Medulla oblongata (tissue), 1 donor: ENCODE measurements at regions not wholly inside any gene's neighbourhood (a gene's known extent, or its start where the extent isn't known, plus 50 kb on each side); places are given as distances from the start of the nearest gene placed in this dataset.
A peak's percentile ranks its signal among the peaks of the same experiment; 100 is the strongest.

Experiments used
- DNase-seq: peaks from one replicate; pipeline ENCODE4 v3.0.0-alpha.2; 2015; ENCODE audit errors: extremely low spot score

DNA sequence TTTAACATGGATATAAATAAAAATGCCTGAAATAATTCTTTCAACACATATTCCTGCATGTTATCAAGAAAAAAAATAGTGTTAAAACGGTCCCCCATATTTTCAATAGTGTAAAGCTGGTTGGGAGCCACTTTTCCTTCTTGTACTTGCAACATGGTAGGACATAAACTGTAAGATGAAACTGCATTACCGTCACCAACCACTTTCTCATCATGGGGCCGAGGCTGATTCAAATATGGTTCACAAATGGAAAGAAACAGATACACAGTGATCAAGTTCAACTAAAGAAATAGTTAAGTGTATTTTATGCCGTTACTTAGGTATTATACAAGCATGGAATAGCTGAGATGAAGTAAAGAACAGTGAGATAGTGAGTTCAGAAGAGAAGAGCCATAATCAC, 360.7 kb downstream of the ZEB2 start:
- DNase-seq, result no peak

DNA sequence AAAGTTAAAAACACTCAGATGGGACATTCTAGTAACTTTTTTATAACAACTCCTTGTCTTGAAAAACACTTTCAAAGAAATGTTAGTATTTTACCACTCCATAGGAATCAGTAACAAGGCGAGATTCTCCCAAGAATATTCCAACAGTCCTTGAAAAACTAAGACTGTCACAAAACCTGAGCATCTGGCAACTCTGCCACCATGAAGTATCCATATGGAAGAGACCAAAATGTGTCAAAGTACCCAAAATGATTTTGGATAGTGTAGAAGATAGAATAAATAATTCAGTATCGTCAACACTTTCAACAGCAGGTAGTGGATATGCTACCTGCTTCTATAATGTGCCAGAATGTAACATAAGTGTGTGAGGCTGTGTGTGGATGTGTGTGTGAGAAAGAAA, 361.8 kb downstream of the ZEB2 start:
- no peak for DNase-seq

DNA sequence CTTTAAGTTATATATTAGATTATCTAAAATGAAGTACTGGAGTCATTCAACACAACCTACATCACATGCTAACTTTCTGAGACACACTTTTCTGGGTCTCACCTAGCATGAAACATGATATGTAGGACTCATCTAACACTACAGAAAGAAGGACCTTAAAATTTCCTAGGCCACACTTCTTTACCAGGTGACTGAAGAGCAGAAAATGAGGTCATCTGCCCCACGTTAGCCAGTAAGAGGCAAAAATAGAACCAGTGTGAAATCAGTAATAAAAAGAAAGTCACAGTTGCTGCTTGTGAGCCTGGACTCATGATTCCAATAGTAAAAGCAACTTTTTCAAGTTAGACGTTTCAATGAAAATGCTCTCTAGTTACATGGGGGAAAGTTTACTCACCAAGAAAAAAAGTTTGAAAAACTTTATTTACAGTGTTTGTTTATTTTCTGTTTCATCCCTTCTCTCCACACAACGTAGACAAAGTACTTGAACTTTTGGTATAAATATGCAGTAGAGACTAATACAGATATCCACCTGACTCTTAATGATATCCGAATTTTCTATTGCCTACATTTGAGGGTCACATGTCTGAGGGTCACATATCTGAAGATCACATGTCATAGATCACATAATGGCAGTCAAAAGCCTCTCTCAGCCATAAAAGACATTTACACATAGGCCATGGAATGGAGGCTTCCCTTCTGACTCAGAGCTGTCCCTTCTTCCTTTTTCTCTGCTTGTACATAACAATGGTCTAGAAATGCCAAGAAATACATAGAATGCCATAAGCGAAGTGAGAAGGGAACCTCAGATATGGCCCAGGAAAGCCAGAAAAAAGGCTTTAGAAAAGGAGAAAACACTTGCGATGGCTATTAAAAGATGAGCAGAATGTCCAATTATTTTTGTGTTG, 362.9 kb downstream of the ZEB2 start:
- DNase-seq, result no peak

DNA sequence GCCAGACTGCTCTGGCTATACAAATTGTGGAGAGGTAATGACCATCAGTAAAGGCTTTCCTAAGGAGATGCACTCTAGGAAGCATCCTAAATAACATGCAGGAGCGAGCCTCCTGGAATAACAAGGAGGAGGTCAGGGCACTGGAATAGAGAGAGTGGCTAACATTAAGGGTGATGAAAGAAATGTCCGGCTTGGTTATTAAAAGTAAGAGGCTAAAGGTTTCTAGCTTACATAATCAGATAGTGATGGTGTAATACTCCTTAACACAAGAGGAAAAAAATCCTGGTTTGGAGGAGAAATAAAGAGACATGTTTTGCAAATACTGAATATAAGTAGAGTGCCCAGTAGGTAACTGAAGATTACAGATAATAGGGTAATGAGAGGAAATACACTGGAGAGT, 365.7 kb downstream of the ZEB2 start:
- DNase-seq, result no peak

DNA sequence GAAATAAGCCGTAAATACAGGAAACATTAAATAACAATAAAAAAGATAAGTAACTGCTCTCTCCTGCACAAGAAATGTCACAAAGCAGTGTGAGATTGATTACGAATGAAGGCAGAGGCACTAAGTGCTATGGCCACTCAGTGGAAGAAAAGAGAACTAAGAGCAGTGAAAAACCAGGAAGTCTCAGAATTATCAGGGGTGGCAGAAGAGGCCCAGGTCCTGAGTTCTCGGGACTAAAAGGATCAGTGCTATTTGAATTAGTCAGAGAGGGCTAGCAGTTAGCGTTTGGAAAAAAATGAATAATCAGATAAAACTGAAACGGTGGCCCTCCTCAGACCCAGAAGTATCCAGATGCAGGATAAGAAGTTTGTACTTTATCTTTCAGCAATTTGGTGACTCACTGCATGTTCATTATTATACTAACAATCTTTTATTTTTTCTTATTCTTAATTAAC, 367.1 kb downstream of the ZEB2 start:
- peak; percentile 45 for DNase-seq

DNA sequence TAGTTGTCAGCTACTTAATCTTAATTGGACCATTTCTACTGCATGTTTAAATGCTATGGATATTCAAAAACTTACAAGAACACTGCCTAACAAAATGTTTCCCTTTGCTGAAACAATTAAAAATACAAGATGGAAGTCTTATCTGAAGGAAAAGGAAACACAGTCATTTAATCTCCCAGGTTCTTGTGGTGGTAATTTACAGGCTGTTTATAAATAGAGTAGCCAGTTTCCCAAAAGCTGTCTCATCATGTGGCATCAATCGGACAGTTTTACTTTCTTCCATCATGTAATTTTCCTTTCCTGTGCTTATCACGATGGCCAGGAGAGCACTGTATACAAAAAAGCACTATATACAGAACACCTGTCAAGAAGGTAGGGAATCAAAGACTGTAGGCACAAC, 368.1 kb downstream of the ZEB2 start:
- DNase-seq, result no peak

DNA sequence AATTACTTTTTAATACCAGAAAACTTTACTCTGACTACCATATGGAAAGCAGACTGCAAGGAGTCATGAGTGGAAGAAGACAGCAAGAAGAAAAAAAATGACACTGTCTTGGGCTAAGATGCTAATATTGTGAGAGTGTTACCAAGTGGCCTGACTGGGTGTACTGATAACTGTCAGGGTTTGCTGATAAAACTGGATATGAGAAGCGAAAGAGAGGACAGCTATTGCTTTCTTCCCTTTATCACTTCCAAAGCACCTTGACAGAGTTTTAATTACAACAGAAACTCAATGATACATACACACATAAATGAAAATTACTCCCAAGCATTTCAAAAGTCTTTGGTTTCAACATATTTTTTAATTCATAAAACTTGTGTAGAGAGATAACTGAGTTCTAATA, 368.5 kb downstream of the ZEB2 start:
- DNase-seq, result no peak

DNA sequence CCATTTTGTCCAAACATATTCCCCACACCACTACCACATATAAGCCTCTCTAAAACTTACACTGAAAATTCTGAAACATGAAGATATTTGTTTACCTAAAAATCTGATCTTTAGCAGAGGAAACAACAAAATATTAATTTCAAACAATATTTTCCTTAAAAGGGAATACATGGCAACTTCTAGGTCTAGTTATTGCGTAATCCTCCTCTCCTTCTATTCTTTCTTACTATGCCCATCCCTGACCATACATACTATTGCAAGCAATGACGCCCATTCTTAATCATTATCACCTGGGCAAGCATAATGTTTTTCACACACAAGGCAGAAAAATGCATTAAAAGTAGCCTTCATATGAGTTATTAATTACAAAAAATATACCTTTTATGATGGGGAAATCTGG, 372.6 kb downstream of the ZEB2 start:
- DNase-seq, result no peak

DNA sequence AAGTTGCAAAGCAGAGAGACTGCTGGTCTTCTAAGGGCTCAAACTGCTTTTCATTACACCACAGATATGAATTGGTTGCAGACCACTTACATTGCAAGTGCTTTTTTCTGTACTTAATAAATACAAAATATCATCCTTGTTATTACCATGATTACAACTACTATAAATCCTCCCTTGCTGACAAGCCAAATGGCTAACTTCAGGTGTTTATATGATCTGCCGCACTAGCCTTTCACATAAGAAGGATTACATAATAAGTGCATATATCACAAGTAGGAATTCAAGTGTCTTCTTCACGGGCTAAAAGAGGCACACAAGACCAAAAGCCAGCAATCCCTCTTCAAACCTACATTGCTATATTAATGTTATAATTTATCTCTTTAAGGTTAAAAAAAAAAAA, 373.0 kb downstream of the ZEB2 start:
- no peak for DNase-seq

DNA sequence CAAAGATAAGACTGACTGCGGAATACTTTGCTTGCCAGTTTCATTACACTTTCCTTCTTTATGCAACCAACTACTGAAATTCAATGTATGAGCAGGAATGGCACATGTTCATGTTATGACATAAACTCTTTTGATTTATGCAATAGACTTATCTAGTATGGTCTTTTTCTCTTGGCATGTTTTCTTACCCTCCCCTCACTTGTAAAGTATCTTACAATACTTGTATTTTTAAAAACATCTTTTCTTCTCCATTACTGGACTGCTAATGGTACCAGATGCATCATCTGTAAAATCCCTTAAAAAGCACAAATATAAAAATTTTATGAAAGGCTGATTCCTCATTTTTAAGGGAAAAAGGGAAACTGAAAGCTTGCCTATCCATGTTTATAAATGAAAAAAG, 373.8 kb downstream of the ZEB2 start:
- no peak for DNase-seq

DNA sequence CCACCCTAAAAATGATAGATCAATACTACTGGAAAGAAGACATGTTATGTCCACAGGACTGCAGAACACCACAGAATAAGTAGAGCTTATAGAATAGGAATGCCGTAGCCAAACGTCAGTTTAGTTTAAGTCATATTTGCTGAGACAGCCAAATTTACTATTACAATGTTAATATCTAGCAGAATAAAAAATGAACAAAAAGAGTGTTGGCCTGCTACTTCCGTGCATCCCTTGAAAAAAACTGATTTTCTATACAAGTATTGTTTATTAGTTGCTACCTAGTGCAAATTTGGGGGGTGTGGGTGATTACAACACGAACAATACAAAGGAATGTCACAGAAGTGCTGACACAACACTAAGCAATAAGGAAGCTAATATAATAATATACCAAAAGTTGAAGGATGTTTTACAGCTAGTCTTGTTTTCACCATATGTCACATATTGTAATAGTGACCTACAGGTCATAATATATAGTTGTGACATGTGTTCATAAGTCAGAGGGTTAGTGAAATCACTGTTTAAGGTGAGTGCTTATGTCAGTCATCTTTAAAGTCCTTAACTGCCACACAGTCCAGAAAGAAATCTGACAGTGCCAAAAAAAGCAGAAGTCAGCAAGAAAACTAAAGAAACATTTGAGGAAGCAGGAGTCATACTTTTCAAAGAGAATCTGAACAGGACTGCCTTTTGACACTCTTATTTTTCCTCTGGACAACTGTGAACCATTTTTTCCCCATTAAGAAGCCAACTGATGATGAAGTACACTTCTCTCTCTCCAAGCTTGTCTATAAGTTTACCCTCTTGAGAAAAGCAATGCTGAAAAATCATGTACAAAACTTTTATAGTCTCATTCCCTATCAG, 376.4 kb downstream of the ZEB2 start:
- peak; percentile 69 for DNase-seq

DNA sequence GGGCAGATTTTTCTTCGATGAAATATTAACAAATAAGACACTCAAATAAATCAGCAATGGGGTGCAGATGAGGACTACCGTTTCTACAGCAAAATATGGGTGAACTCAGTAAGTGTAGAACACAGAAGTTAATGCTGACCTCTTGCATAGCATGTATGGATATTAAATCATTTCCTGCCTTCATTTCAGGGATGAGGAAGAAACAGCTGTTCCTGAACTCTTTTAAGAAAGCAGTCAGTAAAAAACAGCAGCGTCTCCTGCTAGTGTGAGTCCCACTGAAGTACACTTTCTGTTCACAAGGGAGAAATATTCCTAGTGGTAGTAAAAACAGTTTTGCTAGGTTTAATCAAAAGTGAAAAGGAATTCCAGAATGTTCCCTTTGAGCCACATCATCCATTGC, 379.0 kb downstream of the ZEB2 start:
- DNase-seq, result no peak

DNA sequence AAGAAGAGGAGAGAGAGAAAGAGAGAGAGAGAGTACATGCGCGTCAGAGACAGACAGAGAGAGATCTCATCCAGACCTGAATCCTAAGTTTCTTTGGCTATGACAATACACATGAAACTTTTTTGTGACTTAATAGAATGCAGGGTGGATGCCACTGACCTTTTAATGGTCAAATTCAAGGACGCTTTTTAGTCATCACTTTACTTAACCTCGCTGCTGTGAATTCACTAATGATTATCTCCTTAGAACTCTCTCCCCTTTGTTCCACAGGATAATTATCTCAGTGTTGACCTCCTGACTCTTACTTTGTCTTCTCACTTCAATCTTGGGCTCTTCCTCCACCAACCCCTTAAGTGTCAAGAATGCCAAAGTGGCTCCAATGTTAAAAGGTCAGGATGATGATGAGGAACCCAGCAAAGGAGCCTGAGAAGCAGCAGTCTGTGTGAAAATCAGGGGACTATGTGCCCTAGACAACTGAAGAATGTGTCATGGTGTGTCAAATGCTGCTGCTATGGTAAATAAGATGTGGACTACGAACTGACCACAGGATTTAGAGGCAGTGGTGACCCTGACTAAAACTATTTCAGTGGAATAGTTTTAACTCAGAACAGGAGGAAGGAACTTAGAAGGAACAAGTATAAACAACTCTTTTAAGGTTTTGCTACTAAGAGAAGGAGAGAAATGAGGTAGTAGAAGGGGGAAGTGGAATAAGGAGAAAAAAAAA, 382.1 kb downstream of the ZEB2 start:
- DNase-seq, result peak; percentile 28

DNA sequence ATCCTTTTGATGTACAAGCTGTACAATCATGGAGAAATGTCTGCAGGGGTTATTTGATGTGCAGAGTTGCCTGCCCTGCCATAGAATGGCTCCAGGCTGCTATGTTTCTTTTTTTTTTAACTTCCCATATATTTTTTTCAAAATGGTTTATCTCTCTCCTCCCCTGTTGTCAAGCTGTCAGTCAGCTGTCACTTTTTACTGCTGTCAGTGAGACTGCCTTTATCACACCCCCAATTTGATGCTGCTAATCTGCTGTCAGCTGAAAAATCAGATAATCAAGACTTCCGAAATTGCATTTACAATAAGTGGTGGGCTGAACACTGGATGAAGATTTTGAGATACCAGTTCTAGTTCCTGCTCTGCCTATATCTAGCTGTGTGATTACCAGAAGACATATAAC, 382.6 kb downstream of the ZEB2 start:
- DNase-seq, result no peak

DNA sequence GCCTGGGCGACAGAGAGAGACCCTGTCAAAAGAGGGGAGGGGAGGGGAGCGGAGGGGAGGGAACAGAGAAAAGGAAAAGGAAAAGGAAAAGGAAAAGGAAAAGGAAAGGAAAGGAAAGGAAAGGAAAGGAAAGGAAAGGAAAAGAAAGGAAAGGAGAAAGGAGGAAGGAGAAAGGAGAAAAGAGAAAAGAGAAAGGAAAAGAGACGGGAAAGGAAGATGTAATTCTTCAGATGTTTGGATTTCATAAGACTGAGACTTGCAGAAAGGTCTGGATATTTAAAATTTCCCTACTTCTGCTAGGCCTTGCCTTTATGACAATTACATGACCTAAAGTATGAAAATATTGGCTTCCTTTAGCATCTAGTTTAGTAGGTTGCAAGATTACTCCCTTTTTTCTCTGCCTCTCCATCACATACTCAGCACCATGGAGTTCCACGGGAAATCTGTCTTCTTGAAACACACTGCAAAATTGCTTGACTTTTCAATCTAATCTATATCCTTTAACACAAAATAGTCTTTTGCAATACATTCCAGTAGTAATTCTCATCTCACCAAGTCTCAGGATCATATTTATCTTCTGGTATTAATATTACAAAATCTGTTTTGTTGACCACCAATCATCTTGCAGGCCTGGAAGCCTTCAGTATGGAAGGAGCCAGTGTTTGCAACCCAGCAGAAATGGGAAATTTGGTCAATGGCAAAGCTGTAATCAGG, 383.5 kb downstream of the ZEB2 start:
- no peak for DNase-seq

DNA sequence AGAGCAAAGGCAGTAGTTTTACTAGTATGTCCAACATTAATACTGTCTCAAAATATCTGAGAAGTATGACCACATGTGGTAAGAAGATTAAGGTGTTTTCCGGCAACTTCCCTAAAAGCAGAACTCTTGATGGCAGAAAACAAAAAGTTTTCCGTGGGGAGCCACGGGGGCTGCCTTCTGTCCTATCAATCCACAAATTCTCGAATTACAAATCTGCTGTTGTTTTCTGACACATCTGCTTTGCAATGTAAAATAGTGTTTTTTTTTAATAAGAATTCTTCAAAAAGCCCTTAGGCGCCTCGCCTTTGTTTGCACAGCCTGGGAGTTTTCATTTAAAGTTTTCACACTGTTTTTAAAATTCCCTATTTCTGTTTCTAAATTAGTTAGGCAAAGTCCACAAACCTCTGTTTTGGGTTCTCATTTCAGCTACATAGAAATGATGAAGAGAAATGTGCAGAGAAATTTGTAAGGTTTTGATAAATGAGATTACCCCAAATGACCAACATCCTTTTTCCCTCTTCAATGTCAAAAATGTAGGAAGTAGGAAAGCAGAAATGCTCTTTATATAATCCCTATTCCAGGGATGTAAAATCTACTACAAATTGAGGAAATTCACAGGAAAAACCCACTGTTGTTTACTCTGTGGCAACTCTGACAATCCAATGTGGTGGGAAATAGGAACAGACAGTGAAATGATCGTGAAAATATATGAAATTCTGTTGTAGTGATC, 385.8 kb downstream of the ZEB2 start:
- DNase-seq, result no peak

DNA sequence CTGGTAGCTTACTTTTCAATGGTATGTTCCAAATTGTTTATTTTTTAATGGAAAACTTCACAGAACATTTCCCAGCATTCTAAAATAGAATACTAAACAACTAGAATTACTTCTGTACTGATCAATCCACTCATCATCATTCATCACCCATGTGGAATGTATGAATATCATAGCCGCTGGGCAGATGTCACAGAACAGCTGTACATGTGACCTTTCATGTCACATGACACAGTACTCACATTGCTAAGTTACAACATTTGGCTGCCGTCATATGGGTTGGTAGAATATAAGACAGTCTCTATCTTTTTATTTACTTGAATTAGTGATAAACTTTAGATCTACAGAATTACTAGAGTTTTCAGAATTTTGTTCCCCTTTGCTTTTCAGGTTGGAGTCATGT, 387.6 kb downstream of the ZEB2 start:
- DNase-seq, result no peak

DNA sequence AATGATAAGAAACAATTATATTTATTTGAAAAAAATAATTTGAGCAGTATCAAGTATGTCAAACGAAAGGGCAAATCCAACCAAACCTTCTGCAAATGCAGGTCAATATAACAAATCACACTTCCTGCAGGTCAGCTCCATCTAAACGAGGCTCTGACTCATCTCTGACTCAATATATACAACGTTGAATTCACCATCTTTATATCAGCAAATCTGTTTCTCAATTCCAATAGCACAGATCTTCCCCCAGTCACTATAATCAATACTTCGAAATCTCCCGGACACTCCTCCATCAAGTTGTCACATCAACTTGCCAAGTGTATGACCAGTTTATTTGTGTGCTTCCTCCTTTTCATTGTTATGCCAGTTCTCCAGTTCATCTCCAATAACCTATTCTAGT, 388.9 kb downstream of the ZEB2 start:
- no peak for DNase-seq

DNA sequence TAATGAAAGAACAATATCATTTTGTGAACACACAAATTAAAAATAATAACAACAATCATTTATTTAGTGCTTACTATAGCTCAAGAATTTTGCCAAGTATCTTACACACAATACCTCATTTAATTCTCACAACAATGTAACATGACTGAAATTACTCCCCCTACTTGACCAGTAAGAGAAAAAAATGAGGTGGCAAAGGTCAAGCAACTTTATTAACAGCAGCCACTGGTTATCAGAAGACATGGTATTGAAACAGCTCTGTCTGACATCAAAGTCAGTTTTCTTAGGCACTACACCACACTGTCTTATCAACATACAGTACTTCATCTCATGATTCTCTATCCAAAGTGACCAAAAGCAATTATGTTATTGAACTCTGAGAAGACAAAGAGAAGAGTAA, 389.4 kb downstream of the ZEB2 start:
- DNase-seq, result no peak

DNA sequence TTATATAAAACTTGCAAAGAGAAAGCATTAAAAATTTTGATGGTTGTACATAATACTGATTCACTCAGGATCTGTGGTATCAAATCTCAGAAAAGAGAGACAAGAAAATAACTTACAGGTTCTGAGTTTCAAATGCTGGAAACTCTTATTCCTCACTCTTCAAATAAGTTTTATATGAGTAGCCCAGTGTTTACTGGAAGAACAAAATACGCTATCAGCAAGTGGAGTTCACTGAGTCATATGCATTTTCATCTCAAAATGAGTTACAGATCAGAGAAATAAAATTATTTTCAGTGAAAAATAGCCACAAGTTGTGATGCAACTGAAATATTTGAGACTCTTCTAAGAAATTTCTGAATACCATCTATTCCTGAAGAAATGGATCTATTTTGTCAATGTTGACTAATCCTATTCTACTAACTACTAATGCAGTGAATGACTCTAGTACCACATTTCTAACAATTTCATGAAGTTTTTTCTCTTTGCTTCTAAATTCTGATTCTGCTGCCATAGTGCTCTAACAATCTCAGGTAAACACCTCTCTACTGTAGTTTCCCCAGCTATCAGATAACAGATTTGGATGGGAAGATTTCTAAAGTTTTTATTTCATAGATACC, 391.7 kb downstream of the ZEB2 start:
- DNase-seq, result no peak
